MM.1S (cell line): ENCODE measurements at regions not wholly inside any gene's neighbourhood (a gene's known extent, or its start where the extent isn't known, plus 50 kb on each side); places are given as distances from the start of the nearest gene placed in this dataset.

Experiments
- CTCF ChIP-seq: fragments of 300-600 bp; sonication (generic); IDR thresholded peaks from 2 replicates; pipeline ENCODE4 v1.5.1; 2016; ENCODE audit warnings: antibody characterized with exemption, low read length, mixed read lengths
- EZH2 ChIP-seq: fragments of 300-600 bp; sonication (generic); optimal IDR thresholded peaks from 2 replicates; pipeline ENCODE3; 2017; ENCODE audit warnings: low read depth, mild to moderate bottlenecking, antibody characterized with exemption, low read length, mixed read lengths

- no peak for TF ChIP-seq EZH2
- no peak for TF ChIP-seq CTCF
These were observed 344.4 kb downstream of the WDR11 start for GRCh38 chr10:121195524-121195910.
